HL-60 (cell line): ENCODE measurements at regions not wholly inside any gene's neighbourhood (a gene's known extent, or its start where the extent isn't known, plus 50 kb on each side); places are given as distances from the start of the nearest gene placed in this dataset.

Experiments
- GABPA ChIP-seq: IDR thresholded peaks from 2 replicates; pipeline ENCODE4 v1.6.1; 2012; ENCODE audit warnings: low read depth
- POLR2AphosphoS5 ChIP-seq: IDR thresholded peaks from 2 replicates; pipeline ENCODE4 v1.6.1; 2012; ENCODE audit warnings: low read depth
- REST ChIP-seq: IDR thresholded peaks from 2 replicates; pipeline ENCODE4 v1.6.1; 2012; ENCODE audit warnings: low read depth; ENCODE audit not compliant: insufficient replicate concordance
- SPI1 ChIP-seq: IDR thresholded peaks from 2 replicates; pipeline ENCODE4 v1.6.1; 2012; ENCODE audit warnings: low read depth, mild to moderate bottlenecking, borderline replicate concordance
- TF ChIP-seq, protein P1 (sequence below): IDR thresholded peaks from one replicate; pipeline ENCODE4 v1.5.1; 2011; ENCODE audit warnings: low read length, control low read depth, inconsistent platforms; ENCODE audit not compliant: insufficient read depth

DNA sequence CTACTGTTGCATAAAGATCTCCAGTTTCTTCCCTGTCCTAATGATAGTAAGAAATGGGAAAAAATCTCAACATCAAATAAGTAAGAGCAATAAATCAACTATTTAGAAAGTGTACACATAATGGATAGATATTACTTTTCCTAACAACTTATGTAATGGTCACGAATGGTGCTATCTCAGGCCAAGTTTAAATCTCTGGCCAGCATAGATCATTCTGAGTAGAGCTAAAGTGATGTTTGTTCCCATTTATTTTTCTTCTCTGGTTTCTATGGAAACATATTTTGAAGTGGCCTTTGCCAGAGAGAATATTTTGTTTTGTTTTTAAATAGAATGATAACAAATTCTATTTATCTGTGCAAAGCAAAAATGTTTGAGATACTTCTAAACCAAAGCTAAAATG, 249.7 kb upstream of the TTC14 start:
- TF ChIP-seq, protein P1, sequence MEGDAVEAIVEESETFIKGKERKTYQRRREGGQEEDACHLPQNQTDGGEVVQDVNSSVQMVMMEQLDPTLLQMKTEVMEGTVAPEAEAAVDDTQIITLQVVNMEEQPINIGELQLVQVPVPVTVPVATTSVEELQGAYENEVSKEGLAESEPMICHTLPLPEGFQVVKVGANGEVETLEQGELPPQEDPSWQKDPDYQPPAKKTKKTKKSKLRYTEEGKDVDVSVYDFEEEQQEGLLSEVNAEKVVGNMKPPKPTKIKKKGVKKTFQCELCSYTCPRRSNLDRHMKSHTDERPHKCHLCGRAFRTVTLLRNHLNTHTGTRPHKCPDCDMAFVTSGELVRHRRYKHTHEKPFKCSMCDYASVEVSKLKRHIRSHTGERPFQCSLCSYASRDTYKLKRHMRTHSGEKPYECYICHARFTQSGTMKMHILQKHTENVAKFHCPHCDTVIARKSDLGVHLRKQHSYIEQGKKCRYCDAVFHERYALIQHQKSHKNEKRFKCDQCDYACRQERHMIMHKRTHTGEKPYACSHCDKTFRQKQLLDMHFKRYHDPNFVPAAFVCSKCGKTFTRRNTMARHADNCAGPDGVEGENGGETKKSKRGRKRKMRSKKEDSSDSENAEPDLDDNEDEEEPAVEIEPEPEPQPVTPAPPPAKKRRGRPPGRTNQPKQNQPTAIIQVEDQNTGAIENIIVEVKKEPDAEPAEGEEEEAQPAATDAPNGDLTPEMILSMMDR: no peak
- no peak for TF ChIP-seq POLR2AphosphoS5
- TF ChIP-seq REST: no peak
- no peak for TF ChIP-seq GABPA
- TF ChIP-seq SPI1: no peak
